AG10803 (cell line): ENCODE measurements at regions not wholly inside any gene's neighbourhood (a gene's known extent, or its start where the extent isn't known, plus 50 kb on each side); places are given as distances from the start of the nearest gene placed in this dataset.

Source experiments
- DNase-seq: peaks from one replicate; pipeline ENCODE4 v3.0.0; 2010; ENCODE audit warnings: low read depth
- H3K4me3 ChIP-seq: 2 replicates; pipeline ENCODE4 v1.5.1; 2011; ENCODE audit warnings: mild to moderate bottlenecking, low read length, control low read depth
- CTCF ChIP-seq: conservative IDR thresholded peaks from 2 replicates; pipeline ENCODE4 v1.5.1; 2011; ENCODE audit warnings: mild to moderate bottlenecking, low read length, control low read depth, inconsistent platforms

- no peak overlapping the region for H3K4me3 ChIP-seq
- DNase-seq = no peak
- TF ChIP-seq CTCF = no peak
Measured at GRCh38 chr7:52897713-52898112, 137.7 kb upstream of the POM121L12 start.

- DNase-seq = no peak
- no peak for TF ChIP-seq CTCF
- no peak overlapping the region for H3K4me3 ChIP-seq
Measured at GRCh38 chr7:52897288-52897687, 138.1 kb upstream of the POM121L12 start.

GRCh38 chr7:52877240-52877639, 158.2 kb upstream of the POM121L12 start:
- TF ChIP-seq CTCF = no peak
- no peak for DNase-seq
- no peak overlapping the region for H3K4me3 ChIP-seq

- H3K4me3 ChIP-seq = no peak overlapping the region
- DNase-seq = no peak
- TF ChIP-seq CTCF = no peak
Measured at GRCh38 chr7:52876402-52876801, 159.0 kb upstream of the POM121L12 start.

- TF ChIP-seq CTCF = no peak
- H3K4me3 ChIP-seq = no peak overlapping the region
- no peak for DNase-seq
Measured at GRCh38 chr7:52863652-52864051, 171.8 kb upstream of the POM121L12 start.

GRCh38 chr7:52862321-52862720, 173.1 kb upstream of the POM121L12 start:
- no peak for TF ChIP-seq CTCF
- no peak for DNase-seq

GRCh38 chr7:52857367-52857766, 178.1 kb upstream of the POM121L12 start:
- H3K4me3 ChIP-seq = no peak overlapping the region
- TF ChIP-seq CTCF = no peak
- DNase-seq = no peak

More at GRCh38 chr7:52862321-52862720, 173.1 kb upstream of the POM121L12 start:
- no peak overlapping the region for H3K4me3 ChIP-seq
